ENCODE measurements at regions not wholly inside any gene's neighbourhood (a gene's known extent, or its start where the extent isn't known, plus 50 kb on each side); places are given as distances from the start of the nearest gene placed in this dataset.

- no peak for TF ChIP-seq CTCF (IDR thresholded peaks at IDR 0.05; ENCODE audit: control insufficient read depth, extremely low read depth, insufficient read depth)
- DNase-seq (ENCODE audit: low read depth), result no peak
- H3K4me3 ChIP-seq (ENCODE audit: low read depth, low read length), result no peak overlapping the region
These were observed 461.3 kb upstream of the FAT3 start for GRCh38 chr11:91763331-91763730.

- no peak overlapping the region for H3K4me3 ChIP-seq (ENCODE audit: low read depth, low read length)
- no peak for TF ChIP-seq CTCF (IDR thresholded peaks at IDR 0.05; ENCODE audit: control insufficient read depth, extremely low read depth, insufficient read depth)
- DNase-seq (ENCODE audit: low read depth), result no peak
These were observed 463.1 kb upstream of the FAT3 start for GRCh38 chr11:91761406-91762025.

GRCh38 chr11:91756829-91757480 is 467.7 kb upstream of the FAT3 start:
- TF ChIP-seq CTCF (IDR thresholded peaks at IDR 0.05; ENCODE audit: control insufficient read depth, extremely low read depth, insufficient read depth), result no peak
- H3K4me3 ChIP-seq (ENCODE audit: low read depth, low read length), result no peak overlapping the region
- no peak for DNase-seq (ENCODE audit: low read depth)

GRCh38 chr11:91755951-91756707 is 468.5 kb upstream of the FAT3 start:
- DNase-seq (ENCODE audit: low read depth), result no peak
- H3K4me3 ChIP-seq (ENCODE audit: low read depth, low read length), result no peak overlapping the region
- TF ChIP-seq CTCF (IDR thresholded peaks at IDR 0.05; ENCODE audit: control insufficient read depth, extremely low read depth, insufficient read depth), result no peak

- DNase-seq (ENCODE audit: low read depth), result no peak
- no peak overlapping the region for H3K4me3 ChIP-seq (ENCODE audit: low read depth, low read length)
- TF ChIP-seq CTCF (IDR thresholded peaks at IDR 0.05; ENCODE audit: control insufficient read depth, extremely low read depth, insufficient read depth), result no peak
These were observed 469.1 kb upstream of the FAT3 start for GRCh38 chr11:91755526-91755925.

- H3K4me3 ChIP-seq (ENCODE audit: low read depth, low read length), result no peak overlapping the region
- no peak for DNase-seq (ENCODE audit: low read depth)
- no peak for TF ChIP-seq CTCF (IDR thresholded peaks at IDR 0.05; ENCODE audit: control insufficient read depth, extremely low read depth, insufficient read depth)
These were observed 475.4 kb upstream of the FAT3 start for GRCh38 chr11:91749251-91749650.

Measured in LNCaP clone FGC (cell line).